Right ventricle myocardium superior (tissue), 1 donor: ENCODE measurements at regions not wholly inside any gene's neighbourhood (a gene's known extent, or its start where the extent isn't known, plus 50 kb on each side); places are given as distances from the start of the nearest gene placed in this dataset.

Experiments used
- ATAC-seq: fragments of 200-7000 bp; cut with Tn5 transposase; one replicate; pipeline ENCODE4 v1.9.1; 2020; ENCODE audit warnings: mild to moderate bottlenecking; ENCODE audit not compliant: poor library complexity
- DNase-seq: peaks from one replicate; pipeline ENCODE4 v3.0.0-alpha.2; 2020
- intact Hi-C: fragments of 100-400 bp; cut with DNase I; formaldehyde crosslinking; loops from one replicate; pipeline ENCODE4 v1.11.2; 2022
- donor health status: DM: no; HTN: yes; CAD: no; lungs with severe emphysema.

DNA sequence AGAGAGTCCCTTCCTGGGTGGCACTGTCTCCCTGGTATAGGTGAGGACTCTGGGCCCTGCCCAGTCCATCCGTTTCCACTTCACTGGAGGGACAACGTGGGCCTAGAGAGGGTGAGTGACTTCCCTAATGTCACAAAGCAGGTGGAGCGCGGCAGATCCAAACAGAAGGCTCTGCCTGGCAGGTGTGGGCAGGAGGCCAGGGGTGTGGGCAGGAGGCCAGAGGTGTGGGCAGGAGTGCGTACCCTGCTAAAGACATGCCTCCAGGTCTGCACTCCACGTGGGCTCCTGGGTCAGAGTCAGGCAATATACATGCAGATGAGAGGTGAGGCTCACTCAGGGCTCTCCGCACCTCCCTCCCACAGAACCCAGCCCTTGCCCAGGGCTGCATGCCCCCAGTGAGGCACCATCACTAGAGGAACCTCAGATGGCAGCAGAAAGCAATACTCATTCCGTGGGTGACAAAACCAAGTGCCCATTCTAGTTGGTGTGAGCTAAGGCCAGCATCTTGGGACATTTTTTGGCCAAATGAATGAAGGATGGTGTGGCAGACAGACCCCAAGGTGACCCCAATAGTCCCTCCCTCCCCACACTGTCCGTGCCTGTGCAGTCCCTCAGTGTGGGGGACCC lies 271.6 kb upstream of the RTL1 start:
- intact Hi-C loops, result no loop called here
- ATAC-seq (no peak), DNase-seq (no peak)

DNA sequence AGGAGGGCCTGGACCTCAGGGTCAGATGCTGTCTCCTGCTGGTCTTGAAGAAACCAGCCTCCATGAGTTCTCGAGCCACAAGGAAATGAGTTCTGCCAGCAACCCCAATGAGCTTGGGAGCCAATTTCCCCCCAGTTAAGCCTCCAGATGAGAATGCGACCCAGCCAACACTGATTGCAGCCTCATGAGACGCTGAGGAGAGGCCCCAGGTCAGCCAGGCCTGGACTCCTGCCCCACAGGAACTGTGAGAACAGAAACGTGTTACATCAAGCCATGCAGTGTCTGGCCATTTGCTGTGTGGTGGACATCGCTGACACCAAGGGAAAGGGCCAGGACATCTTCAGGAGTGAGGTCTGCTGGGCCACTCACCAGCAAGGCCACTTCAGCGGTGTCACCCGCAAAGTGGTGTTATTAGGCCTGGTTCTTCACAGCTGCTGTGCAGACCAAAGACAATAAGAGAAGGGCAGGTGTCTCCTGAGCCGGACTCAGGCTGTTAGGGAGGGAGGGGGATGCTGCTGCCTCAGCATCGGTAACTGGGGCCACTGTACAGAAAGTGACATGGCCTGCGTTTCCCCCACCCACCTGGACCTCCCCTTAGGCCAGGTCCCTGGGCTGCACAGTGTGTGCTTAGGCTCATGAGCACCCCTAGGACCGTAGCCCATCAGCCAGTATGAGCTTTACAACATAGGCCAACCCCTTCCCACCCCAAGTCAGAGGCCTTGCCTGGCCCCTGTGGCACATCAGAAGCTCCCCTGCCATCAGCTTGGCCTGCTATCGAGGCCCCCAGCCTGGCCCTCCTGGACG lies 272.4 kb upstream of the RTL1 start:
- ATAC-seq (no peak), DNase-seq (no peak)
- intact Hi-C loops, result no loop called here

DNA sequence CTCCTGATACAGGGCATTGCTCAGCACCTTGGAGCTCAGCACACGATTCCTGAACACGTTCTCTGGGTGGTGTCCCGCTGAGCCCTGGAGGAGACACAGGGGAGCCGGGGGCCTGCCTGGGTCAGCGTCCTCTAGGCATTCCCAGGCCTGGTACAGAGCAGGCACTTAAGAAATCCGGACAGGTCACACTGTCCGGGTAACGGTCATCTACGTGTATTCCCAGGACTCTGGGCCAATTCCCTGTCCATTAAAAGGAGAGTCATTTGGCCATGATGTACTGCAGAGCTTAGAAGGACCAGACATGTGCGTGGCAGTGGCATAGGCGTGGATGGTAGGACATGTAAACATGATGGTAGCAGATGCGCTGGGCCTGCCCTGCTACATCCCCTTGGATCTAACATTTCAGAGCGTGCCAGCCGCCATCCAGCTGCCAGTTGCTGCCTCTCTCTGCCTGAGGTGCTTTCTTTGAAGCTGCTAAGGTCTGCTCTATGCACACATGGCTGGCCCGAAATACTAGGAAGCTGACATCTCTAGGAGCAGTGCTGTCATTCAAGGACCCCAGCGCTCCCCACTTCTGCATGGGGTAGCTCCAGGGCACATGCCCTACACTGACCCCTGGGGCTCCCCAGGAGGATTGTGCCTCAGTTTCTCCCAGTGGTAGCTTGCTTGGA lies 273.1 kb upstream of the RTL1 start:
- DNase-seq (no peak), ATAC-seq (no peak)
- intact Hi-C loops, result no loop called here

DNA sequence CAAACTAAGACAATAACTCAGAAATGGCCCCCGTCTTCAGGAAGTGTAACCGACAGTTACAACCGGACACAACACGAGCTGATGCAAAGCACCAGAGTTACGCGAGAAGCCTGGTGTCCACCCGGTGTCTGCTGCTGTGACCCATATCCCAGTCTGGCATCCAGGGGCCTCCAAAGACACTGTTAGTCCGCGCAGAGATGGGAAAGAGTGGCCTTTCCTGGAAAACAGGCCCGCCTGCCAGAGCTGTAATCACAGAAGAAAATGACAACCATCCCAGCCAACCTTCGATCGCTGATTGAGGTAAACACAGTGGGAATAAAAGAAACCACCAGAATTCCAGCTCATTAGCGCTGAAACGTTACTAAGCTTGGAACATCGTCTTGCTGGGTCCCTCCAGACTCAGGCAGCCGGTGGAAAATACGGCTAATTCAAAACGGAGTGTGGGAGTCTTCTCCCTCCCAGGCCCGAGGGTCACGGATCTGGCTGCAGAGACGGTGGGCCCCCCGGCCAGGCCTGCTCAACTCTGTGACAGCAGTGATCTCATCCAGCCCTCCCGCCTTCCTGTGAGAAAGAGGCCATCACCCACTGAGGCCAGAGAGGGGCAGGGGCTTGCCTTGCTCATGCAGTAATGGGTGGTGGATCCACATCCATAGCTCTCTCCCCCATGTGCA lies 273.9 kb upstream of the RTL1 start:
- ATAC-seq (no peak), DNase-seq (no peak)
- intact Hi-C loops, result no loop called here

DNA sequence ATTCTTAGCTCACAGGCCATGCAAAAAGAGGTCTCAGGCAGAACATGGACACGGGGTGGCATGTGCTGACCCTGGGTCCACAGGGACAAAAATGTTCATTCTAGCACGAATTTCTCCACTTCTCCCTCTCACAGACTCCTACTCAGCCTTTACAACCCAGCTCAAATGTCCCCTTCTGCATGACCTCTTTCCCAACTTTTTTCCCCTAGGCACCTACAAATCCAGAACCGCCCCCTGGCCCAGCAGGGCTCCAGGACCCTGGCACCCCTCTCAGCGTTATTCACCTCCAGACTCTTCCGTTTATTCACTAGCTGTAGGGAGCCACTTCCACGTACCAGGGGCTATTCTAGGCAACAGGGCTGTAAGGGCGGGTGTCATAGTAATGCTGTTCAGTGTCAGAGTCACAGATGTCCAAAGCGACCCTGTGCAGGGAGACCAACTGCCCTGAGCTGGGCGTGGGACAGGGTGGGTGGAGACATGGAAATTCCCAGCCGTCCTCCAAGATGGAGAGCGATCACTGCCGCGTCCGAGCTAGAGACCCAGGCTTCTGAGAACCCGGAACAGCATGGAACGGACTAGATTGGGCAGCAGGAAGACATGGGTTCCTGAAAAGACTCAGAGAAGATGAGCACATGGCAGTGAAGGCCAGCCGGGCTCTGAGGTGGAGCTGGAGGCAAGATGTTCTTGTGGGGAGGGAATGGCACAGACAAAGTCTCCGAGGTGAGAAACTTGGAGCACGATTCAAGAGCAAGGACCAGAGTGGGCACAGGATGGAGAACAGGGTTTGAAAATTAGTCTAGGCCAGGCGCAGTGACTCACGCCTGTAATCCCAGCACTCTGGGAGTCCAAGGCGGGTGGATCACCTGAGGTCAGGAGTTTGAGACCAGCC lies 274.9 kb upstream of the RTL1 start:
- no peak for ATAC-seq
- intact Hi-C loops, result no loop called here
- no peak for DNase-seq

DNA sequence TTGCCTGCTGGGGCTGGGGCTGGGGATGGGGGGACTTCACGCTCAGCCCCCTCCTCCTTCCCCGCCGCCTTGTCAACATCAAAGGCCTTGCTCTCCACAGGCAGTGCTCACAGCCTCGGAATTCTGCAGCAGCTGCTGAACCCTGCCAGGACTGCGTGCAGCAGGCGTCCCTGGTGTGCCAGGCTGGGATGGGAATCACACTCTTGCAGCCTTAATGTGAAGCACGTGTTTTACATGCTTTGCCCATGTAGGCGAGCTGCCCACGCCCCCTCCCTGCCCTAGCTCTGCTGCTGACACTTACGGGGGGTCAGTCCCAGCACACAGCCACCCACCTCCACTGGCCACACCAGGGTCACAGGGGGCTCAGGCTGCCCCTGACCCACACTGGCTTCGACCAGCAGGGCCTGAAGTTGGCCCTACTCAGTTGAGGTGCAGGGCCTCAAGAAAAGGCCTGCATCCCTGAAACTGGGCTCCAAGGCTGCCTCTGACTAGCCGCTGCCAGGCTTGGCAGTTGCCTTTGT lies 276.2 kb upstream of the RTL1 start:
- intact Hi-C loops, result no loop called here
- no peak for ATAC-seq

DNA sequence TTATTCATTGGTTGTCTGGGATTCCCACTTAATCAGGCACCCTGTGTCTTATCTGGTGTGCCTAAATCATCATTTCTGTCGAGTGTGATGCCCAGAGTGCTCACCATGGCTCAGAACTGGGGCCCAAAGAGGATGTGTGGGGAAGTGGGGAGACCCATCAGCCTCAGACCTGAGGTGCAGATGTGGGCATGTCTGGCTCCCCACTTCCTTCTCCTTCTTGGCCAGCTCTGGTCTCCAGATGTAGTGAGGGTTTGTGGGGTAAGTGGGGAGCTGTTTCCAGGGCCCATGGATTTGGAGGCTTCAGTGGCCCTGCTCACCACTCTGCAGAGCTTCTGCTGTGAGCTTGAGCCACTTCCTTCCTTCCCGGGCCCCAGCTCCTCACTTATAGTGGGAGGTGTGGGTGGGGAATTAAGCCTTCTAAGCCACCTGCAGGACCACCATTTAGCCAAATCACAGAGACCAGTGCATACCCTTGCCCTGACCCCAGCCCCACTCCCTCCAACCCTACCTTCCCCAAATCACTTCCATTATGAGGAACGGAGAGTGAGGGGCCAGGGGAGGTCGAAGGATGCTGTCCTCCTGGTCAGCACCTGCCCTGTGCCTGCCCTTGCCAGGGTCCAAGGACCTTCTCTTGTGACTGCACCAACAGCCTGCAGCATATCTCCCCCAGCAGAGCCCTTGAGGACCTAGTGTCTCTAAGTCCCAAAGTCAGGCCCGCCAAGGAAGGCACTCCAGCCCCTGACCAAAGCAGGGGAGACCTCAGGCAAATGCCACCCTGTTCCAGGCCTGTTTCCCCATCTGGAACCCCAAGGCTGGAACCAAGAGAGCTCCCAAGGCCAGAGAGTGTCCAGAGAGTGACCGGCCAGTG lies 278.2 kb upstream of the RTL1 start:
- intact Hi-C loops, result no loop called here
- DNase-seq (no peak), ATAC-seq (no peak)

More for the DNA sequence above, 276.2 kb upstream of the RTL1 start:
- no peak for DNase-seq

DNA sequence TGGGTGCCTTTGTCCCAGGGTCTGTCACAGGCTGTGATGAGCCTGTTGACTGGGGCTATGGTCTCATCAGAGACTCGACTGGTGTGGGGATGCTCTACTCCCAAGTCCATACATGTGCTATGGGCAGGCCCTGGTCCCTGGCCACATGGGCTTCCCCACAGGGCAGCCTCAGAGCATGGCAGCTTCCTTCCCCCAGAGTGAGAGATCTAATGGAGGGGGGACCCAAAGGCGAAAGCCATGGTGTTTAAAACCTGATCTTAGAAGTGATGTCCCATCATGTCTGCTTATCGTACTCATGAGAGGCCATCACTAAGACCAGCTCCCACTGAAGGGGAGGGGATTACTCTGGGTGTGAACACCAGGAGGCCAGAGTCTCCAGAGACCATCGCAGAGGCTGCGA lies 279.0 kb upstream of the RTL1 start:
- no peak for DNase-seq
- intact Hi-C loops, result no loop called here
- no peak for ATAC-seq

DNA sequence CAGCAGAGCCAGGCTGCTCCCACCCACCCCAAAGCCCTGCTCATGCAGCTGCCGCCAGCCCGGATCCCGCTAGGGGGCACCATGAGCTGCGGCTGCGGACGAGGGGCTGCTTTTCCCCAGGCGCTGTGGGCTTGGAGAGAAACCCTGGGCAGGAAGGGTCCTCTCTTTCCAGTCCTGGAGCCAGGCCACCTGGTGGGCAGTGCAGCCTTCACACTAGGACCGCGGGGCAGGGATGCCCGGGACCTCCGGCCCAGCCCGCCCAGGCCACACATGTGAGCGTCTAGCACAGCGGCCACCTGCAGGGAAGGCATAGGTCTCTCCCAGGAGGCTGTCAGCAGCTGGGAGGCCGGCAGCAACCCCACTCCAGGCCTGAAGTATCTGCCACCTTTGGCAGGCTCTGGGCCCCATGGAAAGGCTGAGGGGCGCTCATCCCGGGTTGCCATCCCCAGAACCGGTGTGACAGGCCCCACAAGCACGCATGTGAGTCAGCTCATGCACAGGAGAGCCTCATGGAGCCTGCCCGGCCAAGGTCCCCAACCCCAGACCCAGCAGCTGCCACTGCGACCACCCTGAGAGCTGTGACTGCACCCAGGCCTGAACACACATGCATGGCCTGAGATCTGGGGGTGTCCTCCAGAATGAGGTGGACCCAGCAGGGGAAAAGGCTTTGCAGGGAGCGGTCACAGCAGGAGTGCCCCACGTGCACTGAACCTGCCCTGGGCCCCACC lies 280.0 kb upstream of the RTL1 start:
- intact Hi-C loops, result no loop called here
- DNase-seq (no peak), ATAC-seq (no peak)

DNA sequence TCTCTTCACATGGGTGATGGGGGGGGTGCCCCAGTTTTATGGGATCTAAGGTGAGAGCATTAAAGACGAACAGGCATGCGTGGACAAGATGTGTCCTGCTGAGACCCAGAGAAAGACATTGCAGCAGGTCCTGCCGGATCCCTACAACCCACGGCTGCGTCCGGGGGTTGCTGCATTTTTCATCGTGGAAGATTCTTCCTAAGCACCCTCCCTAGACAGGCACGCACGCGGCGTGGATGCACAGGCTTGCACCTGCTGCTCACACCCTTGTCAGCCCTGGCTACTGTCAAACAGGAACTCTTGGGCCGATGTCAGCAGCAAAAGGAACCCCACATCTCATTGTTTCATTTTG lies 280.6 kb upstream of the RTL1 start:
- no peak for ATAC-seq
- intact Hi-C loops, result no loop called here
- DNase-seq, result no peak

DNA sequence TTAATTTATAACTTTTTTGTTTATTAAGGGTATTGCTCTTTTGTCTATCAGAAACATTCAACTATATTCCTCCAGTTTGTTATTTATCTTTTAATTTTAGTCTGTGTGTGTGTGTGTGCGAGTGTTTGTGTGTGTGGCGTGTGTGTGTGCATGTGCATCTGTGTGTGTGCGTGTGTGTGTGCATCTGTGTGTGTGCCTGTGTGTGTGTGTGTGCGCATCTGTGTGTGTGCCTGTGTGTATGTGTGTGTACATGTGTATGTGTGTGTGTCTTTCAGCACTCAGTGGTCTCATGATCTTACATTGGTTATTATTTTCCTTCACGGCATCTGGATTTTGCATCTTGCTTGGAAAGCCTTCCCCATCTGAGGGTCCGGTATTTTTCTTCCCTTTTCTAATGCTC lies 281.1 kb upstream of the RTL1 start:
- intact Hi-C loops, result no loop called here

DNA sequence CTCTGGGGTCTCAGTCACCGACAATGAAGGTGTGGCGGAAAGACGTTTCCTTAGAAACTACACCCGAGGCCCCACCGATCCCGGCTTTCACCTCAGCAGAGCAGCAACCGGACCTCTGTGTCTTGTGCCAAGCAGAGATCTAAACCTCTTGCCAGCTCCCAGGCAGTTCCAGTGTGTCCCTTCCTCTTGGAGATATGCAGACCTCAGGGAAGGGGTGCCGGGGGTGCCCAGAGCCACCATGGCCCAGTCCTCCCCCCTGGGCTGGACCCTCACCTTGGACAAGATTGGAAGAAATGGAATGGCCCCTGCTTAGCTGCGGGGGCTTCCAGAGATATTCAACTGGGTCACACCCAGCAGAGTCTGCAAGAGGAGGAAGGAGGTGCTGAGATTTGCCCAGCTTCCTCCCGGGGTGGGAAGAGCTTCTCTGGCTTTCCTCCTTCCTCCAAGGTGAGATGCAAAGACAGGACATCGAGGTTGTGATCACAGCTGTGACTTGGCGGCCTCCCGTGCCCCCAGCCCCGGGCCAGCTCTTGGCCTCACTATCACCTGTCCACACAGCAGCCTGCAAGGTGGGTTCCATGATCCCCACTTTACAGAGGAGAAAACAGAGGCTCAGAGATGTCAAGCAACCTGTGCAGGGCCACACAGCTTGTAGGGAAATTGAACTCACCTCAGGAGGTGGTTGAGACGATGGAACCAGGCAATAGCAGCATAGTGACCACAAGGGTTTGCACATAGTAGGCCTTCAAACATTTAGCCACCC lies 281.7 kb upstream of the RTL1 start:
- intact Hi-C loops, result no loop called here
- ATAC-seq (no peak), DNase-seq (no peak)

More for the DNA sequence above, 281.1 kb upstream of the RTL1 start:
- ATAC-seq (no peak), DNase-seq (no peak)

DNA sequence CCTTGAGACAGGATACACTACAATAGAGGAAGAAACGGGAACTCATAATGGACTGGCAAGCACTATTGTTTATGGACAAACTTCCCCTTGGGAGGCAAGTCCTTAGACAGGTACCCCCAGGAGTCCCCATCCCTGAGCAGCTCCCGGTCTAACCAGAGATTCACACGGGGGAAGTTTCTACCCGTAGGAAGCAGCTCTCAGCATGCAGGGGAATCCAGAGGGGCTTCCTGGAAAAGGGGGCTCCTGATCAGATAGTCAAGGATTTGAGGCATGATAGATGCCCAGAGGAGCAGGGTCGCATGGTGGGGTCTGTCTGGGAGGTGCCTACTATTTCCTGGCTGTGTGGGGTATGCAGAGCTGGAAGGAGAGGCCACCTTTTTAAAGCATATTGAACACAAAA lies 282.4 kb upstream of the RTL1 start:
- DNase-seq (no peak), ATAC-seq (no peak)
- intact Hi-C loops, result no loop called here

DNA sequence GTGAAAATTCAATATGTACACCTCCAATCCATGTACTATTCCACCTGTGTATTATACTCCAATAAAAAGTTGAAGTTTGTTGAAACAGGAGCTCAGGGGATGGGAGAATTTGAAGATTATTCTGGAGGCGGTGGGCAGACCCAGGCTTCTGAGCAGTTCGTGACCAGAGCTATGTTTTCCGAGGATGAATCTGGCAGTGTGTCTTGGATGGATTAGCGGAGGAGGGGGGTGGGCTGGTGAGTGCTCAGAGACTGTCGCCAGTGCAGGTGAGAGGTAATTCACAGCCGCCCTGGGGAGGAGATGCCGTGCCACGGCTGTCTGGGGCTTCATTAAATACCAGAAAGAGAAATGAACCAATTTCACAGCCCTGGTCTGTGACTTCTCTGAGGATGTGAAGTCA lies 283.0 kb upstream of the RTL1 start:
- DNase-seq (no peak), ATAC-seq (no peak)
- intact Hi-C loops, result no loop called here

DNA sequence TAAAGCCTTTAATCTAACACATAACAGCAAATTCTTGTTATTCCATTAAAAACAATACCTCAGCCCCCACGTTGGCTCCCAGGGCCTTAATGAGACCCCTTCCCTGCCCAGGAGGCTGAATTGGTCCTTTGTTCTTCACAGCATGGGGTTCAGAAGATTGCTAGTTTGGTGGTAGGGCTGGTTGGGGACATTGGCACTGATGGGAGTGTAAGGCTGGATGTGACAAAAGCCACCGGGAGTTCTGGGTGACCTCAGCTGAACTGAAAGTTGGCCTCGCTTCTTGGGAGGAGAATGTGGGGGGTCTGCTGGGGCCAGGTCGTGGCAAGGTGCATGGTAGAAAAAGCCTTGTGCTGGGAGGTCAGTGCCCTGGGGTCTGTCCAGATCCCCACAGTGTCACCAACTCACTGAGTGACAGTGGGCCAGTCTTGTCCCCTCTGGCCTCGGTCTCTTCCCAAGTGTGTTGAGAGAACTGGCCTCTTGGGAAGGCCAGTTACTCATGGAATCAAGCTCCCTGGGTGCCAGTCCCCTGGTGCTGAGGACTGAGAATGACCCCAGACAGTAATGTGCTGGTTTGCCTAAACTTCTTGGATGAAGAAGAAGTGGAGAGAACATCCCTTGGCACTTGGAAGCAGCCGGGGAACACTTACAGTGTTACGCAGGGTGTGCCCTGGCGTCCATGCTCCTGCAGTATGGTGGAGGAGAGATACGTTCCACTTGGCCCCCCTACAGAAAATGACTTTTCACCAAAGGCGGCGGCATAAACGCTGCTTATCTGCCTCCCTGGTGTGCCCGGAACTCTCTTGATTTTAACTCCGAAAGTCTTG lies 283.7 kb upstream of the RTL1 start:
- intact Hi-C loops, result no loop called here
- DNase-seq (no peak), ATAC-seq (no peak)
